Astrocyte (in vitro differentiated cells and primary cell): ENCODE measurements at regions not wholly inside any gene's neighbourhood (a gene's known extent, or its start where the extent isn't known, plus 50 kb on each side); places are given as distances from the start of the nearest gene placed in this dataset.

Experiments used
- EZH2 ChIP-seq: IDR thresholded peaks from 2 replicates; pipeline ENCODE4 v1.6.1; 2012; ENCODE audit warnings: mild to moderate bottlenecking, low read length, inconsistent platforms; ENCODE audit not compliant: insufficient read depth
- TF ChIP-seq, protein P1 (sequence below): IDR thresholded peaks from 2 replicates; pipeline ENCODE4 v1.5.1; 2011; ENCODE audit warnings: low read depth, mild to moderate bottlenecking, inconsistent platforms, low read length, moderate library complexity; ENCODE audit not compliant: insufficient read depth

DNA sequence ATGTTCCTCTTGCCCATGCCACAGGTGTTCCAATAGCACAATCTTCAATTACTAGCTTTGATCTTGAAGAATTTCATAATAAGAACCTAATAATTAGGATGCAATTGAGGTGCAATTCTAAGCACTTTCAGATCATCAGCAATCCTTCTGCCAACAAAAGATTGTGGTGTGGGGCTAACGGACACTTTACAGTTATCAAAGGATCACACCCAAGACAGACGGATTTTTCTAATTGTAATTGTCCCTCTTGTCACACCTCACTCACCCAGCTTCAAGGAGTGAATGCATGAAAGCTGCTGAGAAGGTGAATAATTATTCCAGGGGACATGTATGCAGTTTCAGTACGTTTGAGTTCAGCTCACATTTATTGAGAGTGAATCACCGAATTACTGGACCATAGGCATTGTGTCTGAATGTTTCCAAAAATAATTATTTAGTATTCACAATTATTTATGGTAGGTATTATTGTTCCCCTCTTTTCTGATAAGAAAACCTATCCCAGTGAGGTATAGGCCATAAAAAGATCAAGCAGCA is 438.5 kb upstream of the TRIB2 start:
- no peak for TF ChIP-seq EZH2
- TF ChIP-seq, protein P1, sequence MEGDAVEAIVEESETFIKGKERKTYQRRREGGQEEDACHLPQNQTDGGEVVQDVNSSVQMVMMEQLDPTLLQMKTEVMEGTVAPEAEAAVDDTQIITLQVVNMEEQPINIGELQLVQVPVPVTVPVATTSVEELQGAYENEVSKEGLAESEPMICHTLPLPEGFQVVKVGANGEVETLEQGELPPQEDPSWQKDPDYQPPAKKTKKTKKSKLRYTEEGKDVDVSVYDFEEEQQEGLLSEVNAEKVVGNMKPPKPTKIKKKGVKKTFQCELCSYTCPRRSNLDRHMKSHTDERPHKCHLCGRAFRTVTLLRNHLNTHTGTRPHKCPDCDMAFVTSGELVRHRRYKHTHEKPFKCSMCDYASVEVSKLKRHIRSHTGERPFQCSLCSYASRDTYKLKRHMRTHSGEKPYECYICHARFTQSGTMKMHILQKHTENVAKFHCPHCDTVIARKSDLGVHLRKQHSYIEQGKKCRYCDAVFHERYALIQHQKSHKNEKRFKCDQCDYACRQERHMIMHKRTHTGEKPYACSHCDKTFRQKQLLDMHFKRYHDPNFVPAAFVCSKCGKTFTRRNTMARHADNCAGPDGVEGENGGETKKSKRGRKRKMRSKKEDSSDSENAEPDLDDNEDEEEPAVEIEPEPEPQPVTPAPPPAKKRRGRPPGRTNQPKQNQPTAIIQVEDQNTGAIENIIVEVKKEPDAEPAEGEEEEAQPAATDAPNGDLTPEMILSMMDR, result no peak
